GM10248 (cell line): ENCODE measurements at regions not wholly inside any gene's neighbourhood (a gene's known extent, or its start where the extent isn't known, plus 50 kb on each side); places are given as distances from the start of the nearest gene placed in this dataset.
A peak's percentile ranks its signal among the peaks of the same experiment; 100 is the strongest.

Experiments
- CTCF ChIA-PET: fragments of 300-600 bp; sonication (Branson Sonifier 250); formaldehyde crosslinking; extraction: SDS; loops from one replicate; lab custom pipeline; 2021; ENCODE audit warnings: antibody characterized with exemption; lab: Yijun Ruan, JAX
- POLR2A ChIA-PET: fragments of 350-650 bp; sonication (Branson Sonifier 250); formaldehyde crosslinking; extraction: SDS; loops from one replicate; lab custom pipeline; 2020; ENCODE audit warnings: antibody characterized with exemption; lab: Yijun Ruan, JAX
- DNase-seq: peaks from one replicate; pipeline ENCODE4 v3.0.0; 2012; ENCODE audit errors: extremely low spot score
- CTCF ChIP-seq: IDR thresholded peaks from 2 replicates; pipeline ENCODE4 v1.5.1; 2012; ENCODE audit warnings: mild to moderate bottlenecking, low read depth; ENCODE audit errors: extremely low read depth, missing control alignments, control extremely low read depth

GRCh38 chr14:22489957-22490950, 98.8 kb downstream of the DAD1 start:
- DNase-seq, result no peak
- POLR2A ChIA-PET, result interaction anchor here (1.2 to 4.2 kb wide), 3 partner anchors 15 to 66 kb away, joined by 5 to 19 read pairs (median 8); no protein-coding TSS in a partner anchor
- CTCF ChIA-PET, result interaction anchor here (1.0 to 4.8 kb wide), 13 partner anchors 10 to 115 kb away, joined by 3 to 41 read pairs (median 6); no protein-coding TSS in a partner anchor
- no peak for TF ChIP-seq CTCF

- peak; percentile 19 for TF ChIP-seq CTCF
- CTCF ChIA-PET, result interaction anchor here (0.9 to 4.8 kb wide), 16 partner anchors 8 to 114 kb away, joined by 3 to 41 read pairs (median 6); no protein-coding TSS in a partner anchor
- no peak for DNase-seq
- POLR2A ChIA-PET, result interaction anchor here (0.8 to 4.2 kb wide), 3 partner anchors 17 to 29 kb away, joined by 3 to 19 read pairs (median 5); no protein-coding TSS in a partner anchor
These were observed 99.8 kb downstream of the DAD1 start for GRCh38 chr14:22489244-22489545.

GRCh38 chr14:22488522-22489243, 100.3 kb downstream of the DAD1 start:
- CTCF ChIA-PET, result interaction anchor here (0.8 to 4.8 kb wide), 21 partner anchors 8 to 442 kb away, joined by 3 to 41 read pairs (median 5); no protein-coding TSS in a partner anchor
- no peak for TF ChIP-seq CTCF
- POLR2A ChIA-PET, result interaction anchor here (0.8 to 4.2 kb wide), 4 partner anchors 17 to 30 kb away, joined by 3 to 19 read pairs (median 4); no protein-coding TSS in a partner anchor
- no peak for DNase-seq

GRCh38 chr14:22487941-22488340, 101.1 kb downstream of the DAD1 start:
- no peak for TF ChIP-seq CTCF
- POLR2A ChIA-PET, result interaction anchor here (1.6 to 4.2 kb wide), 2 partner anchors 19 to 21 kb away, joined by 4 to 19 read pairs; no protein-coding TSS in a partner anchor
- CTCF ChIA-PET, result interaction anchor here (0.6 to 4.8 kb wide), 15 partner anchors 8 to 443 kb away, joined by 3 to 41 read pairs (median 5); no protein-coding TSS in a partner anchor
- no peak for DNase-seq

- ChIA-PET CTCF (interaction anchor here (0.5 to 4.8 kb wide), 15 partner anchors 9 to 443 kb away, joined by 3 to 41 read pairs (median 4); no protein-coding TSS in a partner anchor), POLR2A (interaction anchor here (1.3 to 4.2 kb wide), 3 partner anchors 20 to 98 kb away, joined by 3 to 19 read pairs (median 4); no protein-coding TSS in a partner anchor)
These were observed 101.6 kb downstream of the DAD1 start for GRCh38 chr14:22487401-22487800.

More at GRCh38 chr14:22487401-22487800, 101.6 kb downstream of the DAD1 start:
- no peak for DNase-seq
- TF ChIP-seq CTCF, result no peak
